HEK293 (cell line): ENCODE measurements at regions not wholly inside any gene's neighbourhood (a gene's known extent, or its start where the extent isn't known, plus 50 kb on each side); places are given as distances from the start of the nearest gene placed in this dataset.

Experiments
- CTCF ChIA-PET: fragments of 350-600 bp; formaldehyde crosslinking; extraction: SDS; loops from one replicate; lab custom pipeline; 2021; ENCODE audit warnings: antibody characterized with exemption; lab: Yijun Ruan, JAX
- POLR2A ChIA-PET: fragments of 300-600 bp; formaldehyde crosslinking; extraction: SDS; loops from one replicate; lab custom pipeline; 2020; ENCODE audit warnings: antibody characterized with exemption, inconsistent platforms; lab: Yijun Ruan, JAX
- H3K27ac ChIP-seq: fragments of 200-500 bp; sonication (Bioruptor generic); 2 replicates; pipeline ENCODE4 v1.5.1; 2014; ENCODE audit warnings: low read depth, low read length, control low read depth, inconsistent platforms; ENCODE audit errors: extremely low read depth
- H3K36me3 ChIP-seq, 2 experiments: fragments of 200-500 bp in 1 of 2; sonication (Bioruptor generic) in 1 of 2; 1 replicate in 1 of 2; 2 replicates in 1 of 2; pipeline ENCODE4 v1.5.1; 2014 to 2017; ENCODE audit warnings: inconsistent platforms in 2 of 2, low read length in 2 of 2; ENCODE audit not compliant: control insufficient read depth in 2 of 2, insufficient read depth in 1 of 2
- H3K4me1 ChIP-seq: fragments of 200-500 bp; sonication (Bioruptor generic); 2 replicates; pipeline ENCODE4 v1.5.1; 2014; ENCODE audit warnings: mild to moderate bottlenecking, low read length, inconsistent platforms; ENCODE audit not compliant: control insufficient read depth, insufficient read depth
- H3K4me3 ChIP-seq: 2 replicates; pipeline ENCODE4 v1.5.1; 2011; ENCODE audit warnings: low read depth, mild to moderate bottlenecking, control low read depth, low read length, moderate library complexity
- H3K9me3 ChIP-seq: fragments of 200-500 bp; sonication (Bioruptor generic); 2 replicates; pipeline ENCODE4 v1.5.1; 2014; ENCODE audit warnings: low read depth, low read length, inconsistent platforms; ENCODE audit not compliant: control insufficient read depth, insufficient read depth
- FEZF1 ChIP-seq: fragments of 450-650 bp; formaldehyde crosslinking; IDR thresholded peaks from 2 replicates; pipeline ENCODE4 v1.5.1; 2016; ENCODE audit warnings: missing biosample characterization, missing genetic modification characterization
- REST ChIP-seq: fragments of 450-650 bp; formaldehyde crosslinking; IDR thresholded peaks from 2 replicates; pipeline ENCODE4 v1.5.1; 2016; ENCODE audit warnings: missing biosample characterization, missing genetic modification characterization
- SALL2 ChIP-seq: fragments of 450-650 bp; formaldehyde crosslinking; IDR thresholded peaks from 2 replicates; pipeline ENCODE4 v1.5.0; 2017; ENCODE audit warnings: missing biosample characterization, mild to moderate bottlenecking, missing genetic modification characterization, borderline replicate concordance
- SP2 ChIP-seq: fragments of 450-650 bp; formaldehyde crosslinking; IDR thresholded peaks from 2 replicates; pipeline ENCODE4 v1.5.1; 2016; ENCODE audit warnings: missing biosample characterization, missing genetic modification characterization
- YY2 ChIP-seq: fragments of 450-650 bp; formaldehyde crosslinking; IDR thresholded peaks from 2 replicates; pipeline ENCODE4 v1.5.1; 2016; ENCODE audit warnings: missing biosample characterization, missing genetic modification characterization
- ZBTB20 ChIP-seq: fragments of 450-650 bp; formaldehyde crosslinking; IDR thresholded peaks from 2 replicates; pipeline ENCODE4 v1.5.1; 2016; ENCODE audit warnings: missing biosample characterization, missing genetic modification characterization
- ZBTB48 ChIP-seq: fragments of 450-650 bp; formaldehyde crosslinking; IDR thresholded peaks from 2 replicates; pipeline ENCODE4 v1.5.1; 2016; ENCODE audit warnings: missing biosample characterization, missing genetic modification characterization
- ZBTB49 ChIP-seq: fragments of 450-650 bp; formaldehyde crosslinking; IDR thresholded peaks from 2 replicates; pipeline ENCODE4 v1.5.1; 2016; ENCODE audit warnings: missing biosample characterization, missing genetic modification characterization, low read depth
- ZBTB8A ChIP-seq: fragments of 450-650 bp; formaldehyde crosslinking; IDR thresholded peaks from 2 replicates; pipeline ENCODE4 v1.5.1; 2016; ENCODE audit warnings: missing biosample characterization, missing genetic modification characterization
- ZNF114 ChIP-seq: fragments of 450-650 bp; formaldehyde crosslinking; IDR thresholded peaks from 2 replicates; pipeline ENCODE4 v1.5.0; 2017; ENCODE audit warnings: missing biosample characterization, missing genetic modification characterization
- ZNF16 ChIP-seq: fragments of 450-650 bp; formaldehyde crosslinking; IDR thresholded peaks from 2 replicates; pipeline ENCODE4 v1.5.1; 2016; ENCODE audit warnings: low read depth, missing biosample characterization, missing genetic modification characterization
- ZNF18 ChIP-seq: fragments of 450-650 bp; formaldehyde crosslinking; IDR thresholded peaks from 2 replicates; pipeline ENCODE4 v1.5.1; 2016; ENCODE audit warnings: missing biosample characterization, missing genetic modification characterization
- ZNF19 ChIP-seq: fragments of 450-650 bp; formaldehyde crosslinking; IDR thresholded peaks from 2 replicates; pipeline ENCODE4; 2016; ENCODE audit warnings: missing biosample characterization, missing genetic modification characterization, low read depth
- ZNF214 ChIP-seq: fragments of 450-650 bp; formaldehyde crosslinking; IDR thresholded peaks from 2 replicates; pipeline ENCODE4 v1.5.1; 2017; ENCODE audit warnings: missing biosample characterization, mild to moderate bottlenecking, missing genetic modification characterization, borderline replicate concordance
- ZNF302 ChIP-seq: fragments of 450-650 bp; formaldehyde crosslinking; IDR thresholded peaks from 2 replicates; pipeline ENCODE4 v1.5.1; 2016; ENCODE audit warnings: missing biosample characterization, missing genetic modification characterization, low read depth
- ZNF354C ChIP-seq: fragments of 450-650 bp; formaldehyde crosslinking; IDR thresholded peaks from 2 replicates; pipeline ENCODE4 v1.5.1; 2016; ENCODE audit warnings: missing biosample characterization, missing genetic modification characterization, low read depth, borderline replicate concordance
- ZNF404 ChIP-seq: fragments of 450-650 bp; formaldehyde crosslinking; IDR thresholded peaks from 2 replicates; pipeline ENCODE4 v1.5.1; 2017; ENCODE audit warnings: missing biosample characterization, missing genetic modification characterization
- ZNF449 ChIP-seq: fragments of 450-650 bp; formaldehyde crosslinking; IDR thresholded peaks from 2 replicates; pipeline ENCODE4 v1.5.1; 2017; ENCODE audit warnings: missing biosample characterization, mild to moderate bottlenecking, missing genetic modification characterization, moderate library complexity
- ZNF521 ChIP-seq: fragments of 450-650 bp; formaldehyde crosslinking; IDR thresholded peaks from 2 replicates; pipeline ENCODE4 v1.5.1; 2017; ENCODE audit warnings: missing biosample characterization, mild to moderate bottlenecking, missing genetic modification characterization
- ZNF529 ChIP-seq: fragments of 450-650 bp; formaldehyde crosslinking; IDR thresholded peaks from 2 replicates; pipeline ENCODE4 v1.5.1; 2017; ENCODE audit warnings: missing genetic modification characterization, missing biosample characterization; ENCODE audit not compliant: insufficient replicate concordance
- ZNF600 ChIP-seq: fragments of 450-650 bp; formaldehyde crosslinking; IDR thresholded peaks from 2 replicates; pipeline ENCODE4 v1.5.1; 2016; ENCODE audit warnings: missing biosample characterization, missing genetic modification characterization
- ZNF610 ChIP-seq: fragments of 450-650 bp; formaldehyde crosslinking; IDR thresholded peaks from 2 replicates; pipeline ENCODE4 v1.5.1; 2016; ENCODE audit warnings: missing biosample characterization, missing genetic modification characterization, borderline replicate concordance
- ZNF629 ChIP-seq: fragments of 450-650 bp; formaldehyde crosslinking; IDR thresholded peaks from 2 replicates; pipeline ENCODE4 v1.5.1; 2017; ENCODE audit warnings: missing biosample characterization, missing genetic modification characterization
- ZNF704 ChIP-seq: fragments of 450-650 bp; formaldehyde crosslinking; IDR thresholded peaks from 2 replicates; pipeline ENCODE4 v1.5.1; 2016; ENCODE audit warnings: missing biosample characterization, missing genetic modification characterization
- ZSCAN4 ChIP-seq: fragments of 450-650 bp; formaldehyde crosslinking; IDR thresholded peaks from 2 replicates; pipeline ENCODE4 v1.5.1; 2017; ENCODE audit warnings: missing biosample characterization, missing genetic modification characterization

- Histone ChIP-seq H3K4me3 (no peak overlapping the region), H3K36me3 (no peaks in the 10 kb centered on the region), H3K4me1 (no peaks in the 10 kb centered on the region), H3K27ac (no peak overlapping the region), H3K9me3 (no peaks in the 10 kb centered on the region; the same call in 1 of the 2 replicates)
- TF ChIP-seq ZNF19 (tag by site-specific recombination): no peak
- no peak for TF ChIP-seq ZBTB48 (tag by site-specific recombination)
- TF ChIP-seq ZSCAN4 (tag by site-specific recombination): no peak
- no peak for TF ChIP-seq ZNF354C
- no peak for TF ChIP-seq SP2 (tag by site-specific recombination)
- no peak for TF ChIP-seq ZNF600
- no peak for TF ChIP-seq ZNF449 (tag by site-specific recombination)
- no peak for TF ChIP-seq ZNF629 (tag by site-specific recombination)
- TF ChIP-seq ZNF16: no peak
- no peak for TF ChIP-seq ZNF529 (tag by site-specific recombination)
- ChIA-PET CTCF (interaction anchor here (0.6 to 5.3 kb wide), 16 partner anchors 9 to 1362 kb away, joined by 3 to 54 read pairs (median 4); no protein-coding TSS in a partner anchor), POLR2A (no interaction called here)
These were observed 72.6 kb upstream of the PAK5 start for GRCh38 chr20:9911519-9911918.

GRCh38 chr20:9909167-9909566 lies 70.3 kb upstream of the PAK5 start:
- Histone ChIP-seq H3K4me3 (no peak overlapping the region), H3K27ac (no peak overlapping the region), H3K9me3 (no peaks in the 10 kb centered on the region; the same call in 1 of the 2 replicates), H3K4me1 (no peaks in the 10 kb centered on the region), H3K36me3 (no peaks in the 10 kb centered on the region)
- POLR2A ChIA-PET: no interaction called here
- CTCF ChIA-PET: interaction anchor here (0.7 kb wide), 2 partner anchors 287 to 396 kb away, joined by 3 read pairs; no protein-coding TSS in a partner anchor
- TF ChIP-seq ZBTB49 (tag by site-specific recombination) (no peak), REST (tag by site-specific recombination) (no peak), SALL2 (no peak), ZBTB8A (tag by site-specific recombination) (no peak), ZNF214 (tag by site-specific recombination) (no peak), ZNF521 (tag by site-specific recombination) (no peak), ZNF610 (tag by site-specific recombination) (no peak), ZNF114 (tag by site-specific recombination) (no peak), ZNF704 (tag by site-specific recombination) (no peak), FEZF1 (tag by site-specific recombination) (no peak), ZNF404 (no peak), ZNF19 (tag by site-specific recombination) (no peak), ZNF600 (no peak), YY2 (tag by site-specific recombination) (no peak), ZNF18 (no peak), ZBTB20 (tag by site-specific recombination) (no peak), ZNF302 (tag by site-specific recombination) (no peak)
